ENCODE measurements at regions not wholly inside any gene's neighbourhood (a gene's known extent, or its start where the extent isn't known, plus 50 kb on each side); places are given as distances from the start of the nearest gene placed in this dataset.
"Not testable (repeated sequence)": the region's sequence is repeated elsewhere in the genome, so short reads cannot be mapped to it uniquely, and the experiment has no call there.

DNA sequence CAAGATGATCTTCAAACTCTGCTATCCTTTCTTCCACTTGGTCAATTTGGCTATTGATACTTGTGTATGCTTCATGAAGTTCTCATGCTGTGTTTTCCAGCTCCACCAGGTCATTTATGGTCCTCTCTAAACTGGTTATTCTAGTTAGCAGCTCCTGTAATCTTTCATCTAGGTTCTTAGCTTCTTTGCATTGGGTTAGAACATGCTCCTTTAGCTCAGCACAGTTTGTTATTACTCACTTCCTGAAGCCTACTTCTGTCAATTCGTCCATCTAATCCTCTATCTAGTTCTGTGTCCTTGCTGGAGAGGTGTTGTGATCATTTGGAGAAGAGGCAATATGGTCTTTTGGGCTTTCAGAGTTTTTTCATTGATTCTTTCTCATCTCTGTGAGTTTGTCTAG is 430.2 kb upstream of the ACVR2A start:
- not testable (repeated sequence) for DNase-seq (ENCODE audit: low spot score)

- no peak for DNase-seq (ENCODE audit: low spot score)
These were observed 436.5 kb upstream of the ACVR2A start for GRCh38 chr2:147408357-147408756.

GRCh38 chr2:147405651-147406050 is 439.2 kb upstream of the ACVR2A start:
- DNase-seq (ENCODE audit: low spot score): no peak

- DNase-seq (ENCODE audit: low spot score): no peak
These were observed 445.8 kb upstream of the ACVR2A start for GRCh38 chr2:147398996-147399395.

DNA sequence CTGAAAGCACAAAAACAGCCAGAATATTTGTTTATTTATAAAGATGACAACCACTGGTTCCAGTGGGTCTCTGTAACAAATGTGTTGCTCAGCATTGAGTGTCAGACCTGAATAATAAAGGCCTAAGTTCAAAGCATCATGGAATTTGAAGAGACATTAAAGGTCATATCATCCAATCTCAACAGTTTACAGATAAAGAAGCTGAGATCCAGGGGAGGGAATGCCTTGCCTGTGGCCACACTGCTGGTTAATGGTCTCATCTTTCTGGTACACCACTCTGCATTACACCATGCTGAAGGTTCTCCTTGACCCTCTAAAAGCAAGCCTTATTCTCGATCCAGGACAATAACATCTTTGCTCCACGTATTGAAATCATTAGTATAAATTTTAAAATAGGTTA is 446.5 kb upstream of the ACVR2A start:
- no peak for DNase-seq (ENCODE audit: low spot score)

- DNase-seq (ENCODE audit: low spot score): no peak
These were observed 447.9 kb upstream of the ACVR2A start for GRCh38 chr2:147396890-147397289.

- no peak for DNase-seq (ENCODE audit: low spot score)
These were observed 450.5 kb upstream of the ACVR2A start for GRCh38 chr2:147394179-147394790.

DNA sequence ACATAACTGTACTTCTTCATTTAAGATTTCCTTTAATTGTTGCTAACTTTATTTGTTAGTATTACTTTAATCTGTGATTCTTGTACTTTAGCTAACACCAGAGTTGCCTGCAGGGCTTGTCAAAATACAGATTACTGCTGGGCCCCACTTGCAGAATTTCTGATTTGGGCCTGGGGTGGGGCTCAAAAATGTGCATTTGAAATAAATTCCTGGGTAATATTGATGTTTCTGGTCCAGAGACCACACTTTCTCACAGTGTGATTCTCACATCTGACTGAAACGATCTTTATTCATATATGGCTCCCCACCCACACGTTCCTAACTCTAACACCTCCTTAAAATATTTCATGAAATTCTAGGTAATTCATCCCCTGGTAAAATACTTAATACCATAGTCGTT is 452.6 kb upstream of the ACVR2A start:
- no peak for DNase-seq (ENCODE audit: low spot score)

- DNase-seq (ENCODE audit: low spot score): no peak
These were observed 454.4 kb upstream of the ACVR2A start for GRCh38 chr2:147390475-147390874.

DNA sequence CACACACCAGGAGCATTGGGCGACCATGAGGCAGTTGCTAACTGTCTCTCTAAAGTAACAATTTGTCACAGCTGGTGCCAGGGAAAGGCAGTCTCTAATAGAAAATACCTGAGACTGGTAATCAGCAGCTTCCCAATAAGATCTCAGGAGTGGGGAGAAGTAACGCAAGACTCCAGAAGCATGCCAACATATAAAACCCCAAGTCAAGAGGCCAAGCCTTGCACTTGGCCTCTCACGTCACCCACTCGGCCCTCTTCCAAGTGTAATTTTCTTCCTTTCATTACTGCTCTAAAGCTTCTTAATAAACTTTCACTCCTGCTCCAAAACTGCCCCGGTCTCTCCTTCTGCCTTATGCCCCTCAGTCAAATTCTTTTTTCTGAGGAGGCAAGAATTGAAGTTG is 455.6 kb upstream of the ACVR2A start:
- no peak for DNase-seq (ENCODE audit: low spot score)

GRCh38 chr2:147388217-147388616 is 456.6 kb upstream of the ACVR2A start:
- DNase-seq (ENCODE audit: low spot score): no peak

- DNase-seq (ENCODE audit: low spot score): no peak
These were observed 458.5 kb upstream of the ACVR2A start for GRCh38 chr2:147386284-147386683.

DNA sequence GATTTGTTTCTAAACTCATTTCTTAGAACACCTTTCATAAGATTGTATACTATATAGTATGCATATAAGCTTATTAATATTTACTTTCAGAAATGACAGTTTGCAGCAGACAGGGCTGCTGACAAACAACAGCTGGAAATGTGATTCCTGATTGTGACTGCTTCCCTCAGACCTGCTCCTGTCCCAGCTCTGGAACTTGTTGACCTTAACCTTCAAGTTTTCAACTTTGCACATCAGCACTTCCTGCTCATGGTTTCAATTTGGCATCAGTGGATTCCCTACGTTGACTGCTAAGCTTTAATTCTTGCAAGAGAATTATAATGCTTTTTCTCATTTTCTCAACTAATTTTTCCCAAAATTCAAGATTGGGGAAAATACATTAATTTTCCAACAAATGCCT is 459.2 kb upstream of the ACVR2A start:
- DNase-seq (ENCODE audit: low spot score): no peak

DNA sequence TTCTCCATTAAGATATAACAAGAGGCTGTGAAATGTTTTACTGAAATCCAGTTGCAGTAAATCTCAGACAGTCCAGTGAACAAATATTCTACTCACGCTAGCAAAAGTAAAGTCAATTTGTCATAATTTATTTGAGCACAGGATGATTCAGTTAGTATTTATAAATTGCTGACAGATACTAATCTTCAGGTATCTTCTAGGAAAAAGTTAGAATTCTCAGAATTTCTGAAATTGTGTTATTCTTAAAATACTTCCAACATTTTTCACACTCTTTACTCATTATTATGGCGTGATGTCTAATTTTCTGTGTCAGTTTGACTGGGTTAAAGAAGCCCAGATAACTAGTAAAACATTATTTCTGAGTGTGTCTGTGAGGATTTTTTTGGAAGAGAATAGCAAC is 460.2 kb upstream of the ACVR2A start:
- DNase-seq (ENCODE audit: low spot score): no peak

DNA sequence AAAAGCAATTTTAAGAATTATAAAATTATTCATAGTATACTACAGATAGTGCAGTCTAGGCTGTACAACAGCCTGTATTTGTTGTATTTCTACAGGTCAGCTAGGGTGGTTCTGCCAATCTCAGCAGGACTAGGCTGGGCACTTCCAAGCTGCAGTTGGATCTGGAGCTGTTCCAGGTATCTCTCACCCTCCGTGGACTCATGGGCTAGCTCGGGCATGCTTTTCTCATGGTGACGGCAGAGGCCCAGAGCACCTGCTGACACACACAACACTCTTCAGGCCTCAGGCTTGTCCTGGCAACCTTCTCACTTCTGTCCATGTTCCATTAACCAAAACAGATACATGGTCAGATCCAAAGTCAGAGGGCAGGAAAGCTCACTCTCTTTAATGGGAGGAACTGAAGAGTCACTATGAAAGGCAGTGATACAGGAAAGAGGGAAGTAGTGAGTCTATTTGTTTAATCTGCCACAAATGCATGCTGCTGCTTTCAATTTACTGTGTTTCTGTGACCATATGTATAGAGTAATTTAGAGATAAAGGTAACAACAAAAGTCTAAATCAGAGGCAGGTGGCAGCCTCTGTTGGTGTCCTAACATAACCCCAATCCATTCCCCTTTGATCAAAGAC is 462.4 kb upstream of the ACVR2A start:
- DNase-seq (ENCODE audit: low spot score): no peak

DNA sequence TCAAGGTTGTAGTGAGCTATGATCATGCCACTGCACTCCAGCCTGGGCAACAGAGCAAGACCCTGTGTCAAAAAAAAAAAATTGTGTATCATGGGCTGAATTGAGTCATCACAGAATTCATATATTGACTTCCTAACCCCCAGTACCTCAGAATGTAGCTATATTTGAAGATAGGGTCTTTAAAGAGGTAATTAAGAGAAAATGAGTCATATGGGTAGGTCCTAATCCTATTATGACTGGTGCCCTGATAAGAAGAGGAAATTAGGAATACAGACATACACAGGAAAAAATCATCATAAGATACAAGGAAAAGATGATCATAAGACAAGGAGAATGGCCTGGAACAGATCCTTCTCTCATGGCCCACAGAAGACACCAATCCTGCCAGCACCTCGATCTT is 466.4 kb upstream of the ACVR2A start:
- DNase-seq (ENCODE audit: low spot score): no peak

DNA sequence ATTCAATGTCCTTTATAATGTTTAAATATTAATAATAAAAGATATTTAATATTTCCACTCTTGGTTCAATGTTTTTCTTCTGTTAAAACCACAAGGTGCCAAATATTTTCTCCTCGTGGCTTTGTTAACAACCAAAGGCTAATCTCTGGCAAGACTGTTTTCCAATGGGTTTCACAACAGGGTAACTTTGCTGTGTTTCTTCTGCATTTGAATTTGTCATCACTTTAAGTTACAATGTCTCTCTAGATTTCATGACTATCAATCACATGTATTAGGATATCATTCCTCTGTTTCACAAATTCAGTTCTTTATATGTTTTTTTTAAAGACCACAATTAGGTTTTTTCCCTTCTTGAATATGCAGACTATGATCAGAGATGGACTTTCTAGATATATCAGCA is 469.8 kb upstream of the ACVR2A start:
- DNase-seq (ENCODE audit: low spot score): no peak

- no peak for DNase-seq (ENCODE audit: low spot score)
These were observed 470.4 kb upstream of the ACVR2A start for GRCh38 chr2:147374423-147374811.

GRCh38 chr2:147373800-147374422 is 470.9 kb upstream of the ACVR2A start:
- DNase-seq (ENCODE audit: low spot score): no peak

- DNase-seq (ENCODE audit: low spot score): no peak
These were observed 476.5 kb upstream of the ACVR2A start for GRCh38 chr2:147368306-147368705.

DNA sequence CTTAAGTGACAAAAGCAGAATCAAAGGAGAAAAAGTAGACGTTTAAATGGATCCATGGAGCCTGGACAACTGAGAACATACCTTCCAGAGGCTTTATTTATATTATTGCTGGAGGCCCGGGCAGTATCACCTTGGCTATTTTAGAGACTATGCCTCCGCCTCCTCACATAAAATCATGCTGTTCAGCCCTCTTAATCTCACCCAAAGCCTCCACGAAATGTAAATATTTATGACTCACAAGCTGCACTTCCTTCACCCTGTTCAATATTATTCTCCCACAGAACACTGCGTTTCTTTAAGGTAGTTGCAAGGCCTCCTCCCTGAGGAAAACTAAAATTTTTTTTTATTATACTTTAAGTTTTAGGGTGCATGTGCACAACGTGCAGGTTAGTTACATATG is 478.6 kb upstream of the ACVR2A start:
- no peak for DNase-seq (ENCODE audit: low spot score)

DNA sequence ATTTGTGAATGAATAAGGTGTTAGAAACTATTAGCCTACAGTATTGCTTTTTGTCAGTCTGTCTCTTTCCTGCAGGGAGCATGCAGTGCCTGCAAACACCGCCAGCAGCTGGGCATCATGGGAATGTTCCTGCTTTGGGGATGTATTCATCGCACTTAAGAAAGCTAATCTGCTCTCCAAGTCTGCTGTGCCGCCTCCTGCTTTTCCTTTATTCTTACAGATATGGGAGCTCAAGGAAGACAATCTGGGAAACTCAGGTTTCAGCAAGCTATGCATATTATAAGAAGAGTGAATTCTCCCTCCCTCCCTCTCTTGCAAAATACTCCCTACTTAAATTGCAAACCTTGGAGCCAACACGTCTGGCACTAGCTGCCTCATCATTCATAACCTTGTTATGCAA is 479.2 kb upstream of the ACVR2A start:
- no peak for DNase-seq (ENCODE audit: low spot score)

DNA sequence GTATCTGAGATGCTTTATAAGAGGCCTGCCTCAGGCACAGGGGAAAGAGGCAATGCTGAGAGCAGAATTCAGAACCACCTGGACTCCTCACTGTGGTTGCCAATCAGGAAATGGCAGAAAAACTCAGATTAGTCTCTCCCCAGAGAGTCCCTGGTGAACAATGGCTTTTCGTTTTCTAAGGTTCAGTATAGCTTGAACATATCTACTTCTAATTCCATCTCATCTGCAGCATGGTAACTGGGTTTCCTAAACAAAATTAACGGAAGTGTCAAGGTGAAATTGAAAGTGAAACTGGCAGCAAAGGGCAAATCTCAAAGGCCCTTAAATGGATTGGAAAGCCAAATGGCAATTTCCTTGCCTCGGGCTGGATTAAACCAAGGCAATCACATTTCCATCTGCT is 480.2 kb upstream of the ACVR2A start:
- no peak for DNase-seq (ENCODE audit: low spot score)

DNA sequence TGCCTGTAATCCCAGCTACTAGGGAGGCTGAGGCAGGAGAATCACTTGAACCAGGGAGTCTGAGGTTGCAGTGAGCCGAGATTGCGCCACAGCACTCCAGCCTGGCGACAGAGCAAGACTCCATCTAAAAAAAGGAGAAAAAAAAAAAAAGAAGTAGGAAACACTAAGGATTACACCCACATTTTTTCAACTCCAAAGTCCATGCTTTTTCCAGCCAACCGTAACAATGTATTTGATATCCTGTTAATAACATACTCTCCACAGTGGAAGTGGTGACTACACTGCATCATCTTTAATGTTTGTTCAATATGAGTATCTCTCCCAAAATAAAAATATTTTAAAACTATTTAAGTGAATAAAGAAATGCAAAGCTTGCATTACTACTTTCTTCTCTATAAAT is 481.6 kb upstream of the ACVR2A start:
- no peak for DNase-seq (ENCODE audit: low spot score)
